ENCODE measurements at regions not wholly inside any gene's neighbourhood (a gene's known extent, or its start where the extent isn't known, plus 50 kb on each side); places are given as distances from the start of the nearest gene placed in this dataset.

- Histone ChIP-seq H3K4me3 (ENCODE audit: low read depth, low read length) (no peak overlapping the region), H3K9ac (no peak overlapping the region), H3K36me3 (ENCODE audit: control insufficient read depth, insufficient read depth, low read length) (no peaks in the 10 kb centered on the region), H3K27ac (no peak overlapping the region), H3K4me2 (ENCODE audit: low read length) (no peak overlapping the region), H2AFZ (no peak overlapping the region), H3K79me2 (no peaks in the 10 kb centered on the region), H3K4me1 (no peaks in the 10 kb centered on the region), H3K27me3 (ENCODE audit: control insufficient read depth, insufficient read depth, low read length) (no peaks in the 10 kb centered on the region), H3K9me3 (ENCODE audit: control insufficient read depth, low read length) (no peaks in the 10 kb centered on the region)
- TF ChIP-seq CTCF (IDR thresholded peaks at IDR 0.05): no peak
Observed at GRCh38 chr14:85131226-85131922, 398.6 kb upstream of the FLRT2 start.

- Histone ChIP-seq H3K9ac (no peak overlapping the region), H3K79me2 (no peaks in the 10 kb centered on the region), H3K9me3 (ENCODE audit: control insufficient read depth, low read length) (no peaks in the 10 kb centered on the region), H3K4me2 (ENCODE audit: low read length) (no peak overlapping the region), H3K27me3 (ENCODE audit: control insufficient read depth, insufficient read depth, low read length) (no peaks in the 10 kb centered on the region), H3K4me3 (ENCODE audit: low read depth, low read length) (no peak overlapping the region), H3K36me3 (ENCODE audit: control insufficient read depth, insufficient read depth, low read length) (no peaks in the 10 kb centered on the region), H3K4me1 (no peaks in the 10 kb centered on the region), H2AFZ (no peak overlapping the region), H3K27ac (no peak overlapping the region)
- TF ChIP-seq CTCF (IDR thresholded peaks at IDR 0.05): no peak
Observed at GRCh38 chr14:85142982-85143381, 387.0 kb upstream of the FLRT2 start.

GRCh38 chr14:85146779-85147178 is 383.2 kb upstream of the FLRT2 start:
- Histone ChIP-seq H3K27ac (no peak overlapping the region), H3K4me1 (no peaks in the 10 kb centered on the region), H3K4me3 (ENCODE audit: low read depth, low read length) (no peak overlapping the region), H3K79me2 (no peaks in the 10 kb centered on the region), H3K4me2 (ENCODE audit: low read length) (no peak overlapping the region), H2AFZ (no peak overlapping the region), H3K36me3 (ENCODE audit: control insufficient read depth, insufficient read depth, low read length) (no peaks in the 10 kb centered on the region), H3K27me3 (ENCODE audit: control insufficient read depth, insufficient read depth, low read length) (no peaks in the 10 kb centered on the region), H3K9ac (no peak overlapping the region), H3K9me3 (ENCODE audit: control insufficient read depth, low read length) (no peaks in the 10 kb centered on the region)
- TF ChIP-seq CTCF (IDR thresholded peaks at IDR 0.05): no peak

GRCh38 chr14:85150166-85150565 is 379.8 kb upstream of the FLRT2 start:
- Histone ChIP-seq H3K9me3 (ENCODE audit: control insufficient read depth, low read length) (no peaks in the 10 kb centered on the region), H3K36me3 (ENCODE audit: control insufficient read depth, insufficient read depth, low read length) (no peaks in the 10 kb centered on the region), H3K9ac (no peak overlapping the region), H3K4me3 (ENCODE audit: low read depth, low read length) (no peak overlapping the region), H3K4me1 (no peaks in the 10 kb centered on the region), H3K27ac (no peak overlapping the region), H3K27me3 (ENCODE audit: control insufficient read depth, insufficient read depth, low read length) (no peaks in the 10 kb centered on the region), H3K4me2 (ENCODE audit: low read length) (no peak overlapping the region), H2AFZ (no peak overlapping the region), H3K79me2 (no peaks in the 10 kb centered on the region)
- no peak for TF ChIP-seq CTCF (IDR thresholded peaks at IDR 0.05)

- H2AFZ ChIP-seq: no peak overlapping the region
- no peak overlapping the region for H3K9ac ChIP-seq
- no peak for TF ChIP-seq CTCF (IDR thresholded peaks at IDR 0.05)
- H3K79me2 ChIP-seq: no peaks in the 10 kb centered on the region
- no peaks in the 10 kb centered on the region for H3K27me3 ChIP-seq (ENCODE audit: control insufficient read depth, insufficient read depth, low read length)
- H3K27ac ChIP-seq: no peak overlapping the region
- no peak overlapping the region for H3K4me2 ChIP-seq (ENCODE audit: low read length)
- H3K36me3 ChIP-seq (ENCODE audit: control insufficient read depth, insufficient read depth, low read length): no peaks in the 10 kb centered on the region
- H3K9me3 ChIP-seq (ENCODE audit: control insufficient read depth, low read length): no peaks in the 10 kb centered on the region
- H3K4me1 ChIP-seq: no peaks in the 10 kb centered on the region
- no peak overlapping the region for H3K4me3 ChIP-seq (ENCODE audit: low read depth, low read length)
Observed at GRCh38 chr14:85154714-85155113, 375.2 kb upstream of the FLRT2 start.
